GM12878 (cell line): ENCODE measurements at regions not wholly inside any gene's neighbourhood (a gene's known extent, or its start where the extent isn't known, plus 50 kb on each side); places are given as distances from the start of the nearest gene placed in this dataset.

Source experiments
- POLR2A ChIP-seq: IDR thresholded peaks from 2 replicates; pipeline ENCODE4 v1.6.1; 2011; ENCODE audit warnings: low read depth, mild to moderate bottlenecking, low read length
- SMC3 ChIP-seq: IDR thresholded peaks from 2 replicates; pipeline ENCODE4 v1.6.1; 2011; ENCODE audit warnings: low read length, improper control_type of control experiment, borderline replicate concordance
- SUZ12 ChIP-seq: fragments of 200-600 bp; sonication (generic); IDR thresholded peaks from one replicate; pipeline ENCODE4 v1.6.1; 2018; ENCODE audit warnings: antibody characterized with exemption, mild to moderate bottlenecking; ENCODE audit not compliant: unreplicated experiment
- TF ChIP-seq, protein P1 (sequence below), 3 experiments: IDR thresholded peaks in 2 of 3; conservative IDR thresholded peaks in 1 of 3; 2 replicates each; pipeline ENCODE4 v1.5.1; 2011; ENCODE audit warnings: low read depth in 3 of 3, low read length in 3 of 3, mild to moderate bottlenecking in 3 of 3, control low read depth in 2 of 3, moderate library complexity in 2 of 3, inconsistent platforms in 1 of 3, mixed read lengths in 1 of 3; ENCODE audit not compliant: control insufficient read depth in 2 of 3, insufficient read depth in 1 of 3; ENCODE audit errors: extremely low read depth in 1 of 3
- TF ChIP-seq, protein P2 (sequence below): IDR thresholded peaks from 2 replicates; pipeline ENCODE4 v1.6.1; 2012; ENCODE audit warnings: mild to moderate bottlenecking, low read depth, low read length

DNA sequence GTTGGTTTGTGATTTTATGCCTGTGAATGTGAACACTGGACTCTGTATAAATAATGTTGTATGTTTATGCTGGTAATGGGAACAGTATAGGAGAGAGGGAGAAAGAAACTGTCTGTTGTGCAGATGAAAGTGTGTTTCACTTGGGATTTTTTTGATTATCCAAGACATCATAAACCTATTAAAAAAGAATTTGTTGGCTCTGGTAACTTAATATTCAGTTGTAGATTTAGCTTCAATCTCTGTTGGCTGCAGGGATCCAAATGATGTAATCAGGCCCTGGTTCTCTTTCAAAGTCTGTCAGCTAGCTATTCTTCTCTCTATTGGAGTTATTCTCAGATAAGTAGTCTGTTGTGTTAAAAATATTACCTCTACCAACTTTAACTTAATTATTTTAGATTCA lies 168.8 kb upstream of the RHOBTB1 start:
- TF ChIP-seq SUZ12: no peak
- TF ChIP-seq SMC3: no peak
- TF ChIP-seq, protein P1, sequence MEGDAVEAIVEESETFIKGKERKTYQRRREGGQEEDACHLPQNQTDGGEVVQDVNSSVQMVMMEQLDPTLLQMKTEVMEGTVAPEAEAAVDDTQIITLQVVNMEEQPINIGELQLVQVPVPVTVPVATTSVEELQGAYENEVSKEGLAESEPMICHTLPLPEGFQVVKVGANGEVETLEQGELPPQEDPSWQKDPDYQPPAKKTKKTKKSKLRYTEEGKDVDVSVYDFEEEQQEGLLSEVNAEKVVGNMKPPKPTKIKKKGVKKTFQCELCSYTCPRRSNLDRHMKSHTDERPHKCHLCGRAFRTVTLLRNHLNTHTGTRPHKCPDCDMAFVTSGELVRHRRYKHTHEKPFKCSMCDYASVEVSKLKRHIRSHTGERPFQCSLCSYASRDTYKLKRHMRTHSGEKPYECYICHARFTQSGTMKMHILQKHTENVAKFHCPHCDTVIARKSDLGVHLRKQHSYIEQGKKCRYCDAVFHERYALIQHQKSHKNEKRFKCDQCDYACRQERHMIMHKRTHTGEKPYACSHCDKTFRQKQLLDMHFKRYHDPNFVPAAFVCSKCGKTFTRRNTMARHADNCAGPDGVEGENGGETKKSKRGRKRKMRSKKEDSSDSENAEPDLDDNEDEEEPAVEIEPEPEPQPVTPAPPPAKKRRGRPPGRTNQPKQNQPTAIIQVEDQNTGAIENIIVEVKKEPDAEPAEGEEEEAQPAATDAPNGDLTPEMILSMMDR (IDR thresholded peaks at IDR 0.05 in 2 of 3, conservative IDR thresholded peaks at IDR 0.05 in 1 of 3; ENCODE audit: control insufficient read depth in 2 of 3, extremely low read depth in 1 of 3, insufficient read depth in 1 of 3, low read depth in 3 of 3, low read length in 3 of 3): no peak
- TF ChIP-seq, protein P2, sequence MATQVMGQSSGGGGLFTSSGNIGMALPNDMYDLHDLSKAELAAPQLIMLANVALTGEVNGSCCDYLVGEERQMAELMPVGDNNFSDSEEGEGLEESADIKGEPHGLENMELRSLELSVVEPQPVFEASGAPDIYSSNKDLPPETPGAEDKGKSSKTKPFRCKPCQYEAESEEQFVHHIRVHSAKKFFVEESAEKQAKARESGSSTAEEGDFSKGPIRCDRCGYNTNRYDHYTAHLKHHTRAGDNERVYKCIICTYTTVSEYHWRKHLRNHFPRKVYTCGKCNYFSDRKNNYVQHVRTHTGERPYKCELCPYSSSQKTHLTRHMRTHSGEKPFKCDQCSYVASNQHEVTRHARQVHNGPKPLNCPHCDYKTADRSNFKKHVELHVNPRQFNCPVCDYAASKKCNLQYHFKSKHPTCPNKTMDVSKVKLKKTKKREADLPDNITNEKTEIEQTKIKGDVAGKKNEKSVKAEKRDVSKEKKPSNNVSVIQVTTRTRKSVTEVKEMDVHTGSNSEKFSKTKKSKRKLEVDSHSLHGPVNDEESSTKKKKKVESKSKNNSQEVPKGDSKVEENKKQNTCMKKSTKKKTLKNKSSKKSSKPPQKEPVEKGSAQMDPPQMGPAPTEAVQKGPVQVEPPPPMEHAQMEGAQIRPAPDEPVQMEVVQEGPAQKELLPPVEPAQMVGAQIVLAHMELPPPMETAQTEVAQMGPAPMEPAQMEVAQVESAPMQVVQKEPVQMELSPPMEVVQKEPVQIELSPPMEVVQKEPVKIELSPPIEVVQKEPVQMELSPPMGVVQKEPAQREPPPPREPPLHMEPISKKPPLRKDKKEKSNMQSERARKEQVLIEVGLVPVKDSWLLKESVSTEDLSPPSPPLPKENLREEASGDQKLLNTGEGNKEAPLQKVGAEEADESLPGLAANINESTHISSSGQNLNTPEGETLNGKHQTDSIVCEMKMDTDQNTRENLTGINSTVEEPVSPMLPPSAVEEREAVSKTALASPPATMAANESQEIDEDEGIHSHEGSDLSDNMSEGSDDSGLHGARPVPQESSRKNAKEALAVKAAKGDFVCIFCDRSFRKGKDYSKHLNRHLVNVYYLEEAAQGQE: no peak
- no peak for TF ChIP-seq POLR2A
